GM23338 (cell line): ENCODE measurements at regions not wholly inside any gene's neighbourhood (a gene's known extent, or its start where the extent isn't known, plus 50 kb on each side); places are given as distances from the start of the nearest gene placed in this dataset.

Source experiments
- CTCF ChIP-seq, 2 experiments: fragments of 200-600 bp in 1 of 2; sonication (generic) in 1 of 2; conservative IDR thresholded peaks; 2 replicates each; pipeline versions ENCODE4 v1.5.1 to v1.6.1; 2016 to 2017; ENCODE audit warnings: antibody characterized with exemption in 2 of 2, low read depth in 2 of 2, mild to moderate bottlenecking in 2 of 2, moderate library complexity in 1 of 2
- ETS1 ChIP-seq: IDR thresholded peaks from 2 replicates; pipeline ENCODE4 v1.6.1; 2016; ENCODE audit warnings: antibody characterized with exemption
- EZH2 ChIP-seq: fragments of 200-600 bp; sonication (generic); IDR thresholded peaks from one replicate; pipeline ENCODE4 v1.8.0; 2017; ENCODE audit warnings: antibody characterized with exemption, mild to moderate bottlenecking, low read depth; ENCODE audit not compliant: unreplicated experiment
- EZH2phosphoT487 ChIP-seq: fragments of 200-600 bp; sonication (generic); IDR thresholded peaks from one replicate; pipeline ENCODE4 v1.8.1; 2018; ENCODE audit warnings: antibody characterized with exemption; ENCODE audit not compliant: unreplicated experiment
- NANOG ChIP-seq: IDR thresholded peaks from 2 replicates; pipeline ENCODE4 v1.6.1; 2016; ENCODE audit warnings: antibody characterized with exemption, borderline replicate concordance
- REST ChIP-seq: IDR thresholded peaks from one replicate; pipeline ENCODE4 v1.6.1; 2018; ENCODE audit warnings: antibody characterized with exemption; ENCODE audit not compliant: unreplicated experiment
- ZNF462 ChIP-seq: fragments of 250-450 bp; sonication (Bioruptor Pico); IDR thresholded peaks from 2 replicates; pipeline ENCODE4 v1.5.0; 2020; ENCODE audit warnings: mild to moderate bottlenecking, moderate library complexity

GRCh38 chr10:131746241-131746711, 154.5 kb upstream of the PPP2R2D start (continued):
- TF ChIP-seq ZNF462 (CRISPR knock-in tag) (no peak), REST (no peak), ETS1 (no peak), NANOG (no peak), EZH2 (no peak), EZH2phosphoT487 (no peak), CTCF (conservative IDR thresholded peaks at IDR 0.05; ENCODE audit: low read depth in 2 of 2) (no peak)
